ENCODE measurements at regions not wholly inside any gene's neighbourhood (a gene's known extent, or its start where the extent isn't known, plus 50 kb on each side); places are given as distances from the start of the nearest gene placed in this dataset.

- TF ChIP-seq CTCF (conservative IDR thresholded peaks at IDR 0.05; ENCODE audit: low read depth), result no peak
- ChIA-PET CTCF (no interaction called here), POLR2A (ENCODE audit: low non-redundant PET) (no interaction called here)
- no peak for DNase-seq (ENCODE audit: low spot score)
- H3K27ac ChIP-seq, result no peak overlapping the region
These were observed 126.9 kb downstream of the TDRD15 start for GRCh38 chr2:21250673-21251072.

GRCh38 chr2:21251216-21251980 lies 127.6 kb downstream of the TDRD15 start:
- ChIA-PET CTCF (no interaction called here), POLR2A (ENCODE audit: low non-redundant PET) (no interaction called here)
- no peak for DNase-seq (ENCODE audit: low spot score)
- H3K27ac ChIP-seq, result no peak overlapping the region
- TF ChIP-seq CTCF (conservative IDR thresholded peaks at IDR 0.05; ENCODE audit: low read depth), result no peak

DNA sequence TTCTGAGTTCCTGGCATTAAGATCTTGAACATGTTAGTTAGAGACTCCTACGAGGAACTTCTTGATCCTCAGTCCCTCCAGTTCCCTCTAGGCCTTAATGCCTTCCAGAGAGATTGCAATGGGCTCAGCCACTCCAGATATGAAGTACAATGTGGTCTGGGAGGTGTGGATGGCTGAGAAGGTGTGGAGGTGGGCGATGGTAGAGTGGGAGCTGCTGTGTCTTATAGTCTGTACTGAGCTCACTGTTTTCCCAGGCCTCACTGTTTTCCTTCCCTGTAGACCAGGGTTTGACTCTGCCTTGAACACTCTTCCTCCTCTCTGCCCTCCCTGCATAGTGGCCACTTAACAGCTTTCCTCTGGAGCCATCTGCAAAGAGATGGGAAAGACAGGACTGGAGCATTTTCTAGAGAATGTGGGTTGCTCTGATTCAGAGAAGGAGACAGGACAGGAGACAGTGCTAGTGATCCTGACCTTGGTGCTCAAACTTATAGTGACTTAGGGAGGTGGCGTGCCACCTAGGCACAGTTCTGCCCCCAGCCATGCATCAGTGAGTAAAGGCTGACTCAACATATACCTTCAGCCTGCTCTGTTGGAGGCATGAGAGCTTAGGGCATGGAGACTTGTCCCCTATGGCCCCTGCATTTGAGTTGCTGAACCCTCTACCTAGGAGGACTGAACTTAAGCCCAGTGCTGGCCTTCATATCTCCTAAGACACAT lies 129.7 kb downstream of the TDRD15 start:
- no peak for DNase-seq (ENCODE audit: low spot score)
- ChIA-PET POLR2A (ENCODE audit: low non-redundant PET) (no interaction called here), CTCF (no interaction called here)

DNA sequence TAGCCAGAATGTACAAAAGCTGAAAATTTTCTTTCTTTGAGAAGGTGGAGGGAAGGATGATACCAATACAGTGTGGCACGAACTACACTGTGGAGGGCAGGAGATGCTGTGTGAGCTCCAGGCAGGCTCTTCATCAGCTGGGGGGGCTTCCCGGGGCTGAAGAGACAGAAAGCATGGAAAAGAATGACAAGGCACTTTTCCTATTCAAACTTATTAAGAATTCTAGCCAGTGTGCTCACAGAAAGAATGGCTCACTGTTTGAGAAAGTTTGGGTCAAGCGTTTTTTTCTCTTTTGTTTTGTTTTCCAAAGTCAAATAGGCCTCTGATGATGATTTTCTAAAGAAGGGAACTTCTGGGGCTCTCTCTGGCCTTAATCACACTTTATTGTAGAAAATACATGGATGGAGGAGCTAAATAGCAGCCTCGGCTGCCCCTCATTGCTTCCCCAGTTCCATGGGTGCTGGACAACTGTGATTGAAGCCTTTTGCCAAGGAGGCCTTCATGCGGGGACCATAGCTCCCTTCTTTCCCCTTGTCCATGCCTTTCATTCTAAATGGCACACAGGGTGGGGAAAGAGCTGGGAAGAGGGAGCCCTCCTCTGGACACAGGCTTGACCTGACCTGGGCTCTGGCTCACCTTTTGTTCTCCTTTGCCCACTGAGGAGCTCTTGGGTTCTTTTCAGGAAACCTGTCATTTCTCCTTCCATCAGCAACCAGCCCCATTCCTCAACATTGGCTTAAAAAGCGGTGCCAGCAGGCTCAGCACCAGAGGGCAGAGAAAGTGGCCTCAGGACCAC lies 130.6 kb downstream of the TDRD15 start:
- no peak for DNase-seq (ENCODE audit: low spot score)
- no peak overlapping the region for H3K27ac ChIP-seq
- no peak for TF ChIP-seq CTCF (conservative IDR thresholded peaks at IDR 0.05; ENCODE audit: low read depth)
- POLR2A ChIA-PET (ENCODE audit: low non-redundant PET), result no interaction called here
- CTCF ChIA-PET, result no interaction called here

More for the DNA sequence above, 129.7 kb downstream of the TDRD15 start:
- no peak for TF ChIP-seq CTCF (conservative IDR thresholded peaks at IDR 0.05; ENCODE audit: low read depth)
- H3K27ac ChIP-seq, result no peak overlapping the region

DNA sequence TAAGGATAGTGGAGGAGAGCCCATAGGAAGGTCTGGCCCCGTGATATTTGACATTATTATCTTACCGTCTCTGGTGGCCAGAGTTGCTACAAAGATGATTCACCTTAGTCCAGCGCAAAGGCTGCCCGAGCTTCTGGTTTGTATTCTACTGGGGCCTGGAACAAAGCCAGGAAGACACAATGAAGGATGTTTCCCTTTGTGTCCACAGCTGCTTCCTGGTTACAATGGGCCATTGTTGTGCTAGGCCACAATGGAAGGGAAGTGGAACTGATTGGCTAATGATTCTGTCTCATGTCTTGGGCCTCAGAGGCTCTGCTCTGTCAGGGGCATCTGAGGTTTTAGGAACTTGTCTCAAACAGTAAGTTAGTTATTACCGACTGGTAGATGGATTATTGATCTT lies 132.2 kb downstream of the TDRD15 start:
- no peak overlapping the region for H3K27ac ChIP-seq
- TF ChIP-seq CTCF (conservative IDR thresholded peaks at IDR 0.05; ENCODE audit: low read depth), result no peak
- DNase-seq (ENCODE audit: low spot score), result no peak
- POLR2A ChIA-PET (ENCODE audit: low non-redundant PET), result no interaction called here
- CTCF ChIA-PET, result no interaction called here

DNA sequence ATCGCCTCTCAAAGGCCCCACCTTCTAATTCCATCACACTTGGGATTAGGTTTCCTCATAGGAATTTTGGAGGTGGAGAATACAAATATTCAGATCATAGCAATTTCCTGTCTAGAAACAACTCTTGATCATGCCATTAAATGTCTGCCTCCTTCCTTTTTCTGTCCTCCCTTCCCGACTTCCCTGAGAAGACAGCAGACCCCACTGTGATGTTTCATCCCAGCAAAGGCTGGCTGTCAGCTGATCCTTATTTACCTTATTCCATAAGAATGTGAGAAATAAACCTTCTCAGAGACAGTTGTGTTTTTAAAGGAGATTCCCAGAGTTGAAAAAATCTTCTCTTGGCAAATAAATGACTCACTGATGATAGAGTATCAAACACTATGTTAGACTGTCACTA lies 133.9 kb downstream of the TDRD15 start:
- no peak for DNase-seq (ENCODE audit: low spot score)
- H3K27ac ChIP-seq, result no peak overlapping the region
- CTCF ChIA-PET, result no interaction called here
- POLR2A ChIA-PET (ENCODE audit: low non-redundant PET), result no interaction called here
- no peak for TF ChIP-seq CTCF (conservative IDR thresholded peaks at IDR 0.05; ENCODE audit: low read depth)
